ENCODE measurements at regions not wholly inside any gene's neighbourhood (a gene's known extent, or its start where the extent isn't known, plus 50 kb on each side); places are given as distances from the start of the nearest gene placed in this dataset.

- no peak for TF ChIP-seq ESRRG (CRISPR knock-in tag; IDR thresholded peaks at IDR 0.05)
- TF ChIP-seq ZNF8 (CRISPR knock-in tag; IDR thresholded peaks at IDR 0.05) = no peak
- no peak for TF ChIP-seq TCF4 (CRISPR knock-in tag; IDR thresholded peaks at IDR 0.05; ENCODE audit: borderline replicate concordance)
- TF ChIP-seq RARB (CRISPR knock-in tag; IDR thresholded peaks at IDR 0.05) = no peak
- TF ChIP-seq TOX (CRISPR knock-in tag; IDR thresholded peaks at IDR 0.05; ENCODE audit: borderline replicate concordance) = no peak
- TF ChIP-seq TSHZ2 (CRISPR knock-in tag; IDR thresholded peaks at IDR 0.05) = no peak
- no peak for TF ChIP-seq OSR1 (CRISPR knock-in tag; IDR thresholded peaks at IDR 0.05)
- no peak for TF ChIP-seq CREB5 (CRISPR knock-in tag; IDR thresholded peaks at IDR 0.05; ENCODE audit: low read depth)
- ATAC-seq = no peak
Observed at GRCh38 chr22:22372086-22372485, 127.5 kb downstream of the VPREB1 start.

GRCh38 chr22:22374163-22374562 is 129.6 kb downstream of the VPREB1 start:
- ATAC-seq = no peak
- TF ChIP-seq ZFP3 (CRISPR knock-in tag; IDR thresholded peaks at IDR 0.05) (no peak), ARNTL (CRISPR knock-in tag; IDR thresholded peaks at IDR 0.05; ENCODE audit: borderline replicate concordance, low read depth) (no peak), ZC3H10 (CRISPR knock-in tag; IDR thresholded peaks at IDR 0.05) (no peak), TSHZ2 (CRISPR knock-in tag; IDR thresholded peaks at IDR 0.05) (no peak), ZFP30 (CRISPR knock-in tag; IDR thresholded peaks at IDR 0.05) (no peak), PPARA (CRISPR knock-in tag; IDR thresholded peaks at IDR 0.05; ENCODE audit: borderline replicate concordance) (no peak), SNAI2 (CRISPR knock-in tag; IDR thresholded peaks at IDR 0.05) (no peak), ISL1 (CRISPR knock-in tag; IDR thresholded peaks at IDR 0.05) (no peak), CREB5 (CRISPR knock-in tag; IDR thresholded peaks at IDR 0.05; ENCODE audit: low read depth) (no peak), CSRNP3 (CRISPR knock-in tag; IDR thresholded peaks at IDR 0.05) (no peak), RARB (CRISPR knock-in tag; IDR thresholded peaks at IDR 0.05) (no peak), TOX (CRISPR knock-in tag; IDR thresholded peaks at IDR 0.05; ENCODE audit: borderline replicate concordance) (no peak)

GRCh38 chr22:22374579-22374978 is 130.0 kb downstream of the VPREB1 start:
- no peak for ATAC-seq
- TF ChIP-seq POU6F1 (CRISPR knock-in tag; IDR thresholded peaks at IDR 0.05; ENCODE audit: borderline replicate concordance, low read depth) (no peak), PATZ1 (CRISPR knock-in tag; IDR thresholded peaks at IDR 0.05; ENCODE audit: borderline replicate concordance) (no peak), ZNF70 (CRISPR knock-in tag; IDR thresholded peaks at IDR 0.05) (no peak), OSR1 (CRISPR knock-in tag; IDR thresholded peaks at IDR 0.05) (no peak), ZFP3 (CRISPR knock-in tag; IDR thresholded peaks at IDR 0.05) (no peak), ZFP30 (CRISPR knock-in tag; IDR thresholded peaks at IDR 0.05) (no peak), ISL1 (CRISPR knock-in tag; IDR thresholded peaks at IDR 0.05) (no peak), GLIS3 (CRISPR knock-in tag; IDR thresholded peaks at IDR 0.05) (no peak), ARNTL (CRISPR knock-in tag; IDR thresholded peaks at IDR 0.05; ENCODE audit: borderline replicate concordance, low read depth) (no peak), PPARA (CRISPR knock-in tag; IDR thresholded peaks at IDR 0.05; ENCODE audit: borderline replicate concordance) (no peak), ZNF565 (CRISPR knock-in tag; conservative IDR thresholded peaks at IDR 0.05; ENCODE audit: low read depth) (no peak)
